ENCODE measurements at regions not wholly inside any gene's neighbourhood (a gene's known extent, or its start where the extent isn't known, plus 50 kb on each side); places are given as distances from the start of the nearest gene placed in this dataset.

DNA sequence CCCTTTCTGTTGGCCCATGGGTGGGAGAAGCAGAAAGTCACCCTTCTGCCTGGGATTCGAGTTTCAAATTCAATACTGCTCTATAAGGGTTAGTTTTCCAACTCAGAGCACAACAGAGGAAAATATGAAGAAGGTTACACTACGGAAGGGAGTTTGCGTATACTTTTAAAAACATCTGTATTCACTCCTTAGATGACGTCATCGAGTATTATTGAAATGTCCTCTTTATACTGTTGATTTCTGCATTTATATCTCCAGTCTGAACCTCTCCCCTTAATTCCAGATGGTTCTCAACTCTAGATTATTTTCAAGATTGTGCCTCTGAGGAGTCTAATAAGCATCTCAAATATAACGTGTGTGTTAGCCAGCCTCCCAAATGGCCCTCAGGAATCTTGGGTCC is 249.1 kb downstream of the MAP2K4 start:
- no peaks in the 10 kb centered on the region for H3K27me3 ChIP-seq (ENCODE audit: control insufficient read depth, insufficient read depth, low read length)
- TF ChIP-seq, protein P1, sequence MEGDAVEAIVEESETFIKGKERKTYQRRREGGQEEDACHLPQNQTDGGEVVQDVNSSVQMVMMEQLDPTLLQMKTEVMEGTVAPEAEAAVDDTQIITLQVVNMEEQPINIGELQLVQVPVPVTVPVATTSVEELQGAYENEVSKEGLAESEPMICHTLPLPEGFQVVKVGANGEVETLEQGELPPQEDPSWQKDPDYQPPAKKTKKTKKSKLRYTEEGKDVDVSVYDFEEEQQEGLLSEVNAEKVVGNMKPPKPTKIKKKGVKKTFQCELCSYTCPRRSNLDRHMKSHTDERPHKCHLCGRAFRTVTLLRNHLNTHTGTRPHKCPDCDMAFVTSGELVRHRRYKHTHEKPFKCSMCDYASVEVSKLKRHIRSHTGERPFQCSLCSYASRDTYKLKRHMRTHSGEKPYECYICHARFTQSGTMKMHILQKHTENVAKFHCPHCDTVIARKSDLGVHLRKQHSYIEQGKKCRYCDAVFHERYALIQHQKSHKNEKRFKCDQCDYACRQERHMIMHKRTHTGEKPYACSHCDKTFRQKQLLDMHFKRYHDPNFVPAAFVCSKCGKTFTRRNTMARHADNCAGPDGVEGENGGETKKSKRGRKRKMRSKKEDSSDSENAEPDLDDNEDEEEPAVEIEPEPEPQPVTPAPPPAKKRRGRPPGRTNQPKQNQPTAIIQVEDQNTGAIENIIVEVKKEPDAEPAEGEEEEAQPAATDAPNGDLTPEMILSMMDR (IDR thresholded peaks at IDR 0.05; ENCODE audit: insufficient read depth, low read length, severe bottlenecking), result no peak
- DNase-seq (ENCODE audit: low read depth) (no peak), FAIRE-seq (no peak)
- no peaks in the 10 kb centered on the region for H3K36me3 ChIP-seq (ENCODE audit: control insufficient read depth, insufficient read depth, low read length)
- H3K4me3 ChIP-seq (ENCODE audit: low read depth, low read length), result no peak overlapping the region

DNA sequence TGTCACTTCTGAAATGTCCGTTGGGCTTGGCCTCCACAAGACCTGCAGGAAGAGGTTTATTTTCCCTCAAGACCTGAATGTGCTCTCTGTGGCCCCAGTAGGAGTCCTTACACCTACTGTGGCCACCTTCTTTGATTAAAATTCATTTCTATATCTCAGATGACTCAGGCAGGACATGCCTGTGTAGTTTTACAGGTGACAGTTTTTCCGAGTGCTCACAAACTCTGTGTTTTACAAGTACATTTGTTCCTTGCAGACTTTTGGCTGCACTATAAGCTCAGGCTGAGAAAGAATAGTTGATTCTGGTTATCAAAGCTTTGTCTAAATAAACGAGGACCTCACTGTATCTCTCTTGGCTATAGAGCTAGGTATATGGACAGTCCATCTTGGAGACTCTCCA is 257.1 kb downstream of the MAP2K4 start:
- DNase-seq (ENCODE audit: low read depth) (no peak), FAIRE-seq (no peak)
- Histone ChIP-seq H3K36me3 (ENCODE audit: control insufficient read depth, insufficient read depth, low read length) (no peaks in the 10 kb centered on the region), H3K27me3 (ENCODE audit: control insufficient read depth, insufficient read depth, low read length) (no peaks in the 10 kb centered on the region), H3K4me3 (ENCODE audit: low read depth, low read length) (no peak overlapping the region)
- TF ChIP-seq, protein P1 (IDR thresholded peaks at IDR 0.05; ENCODE audit: insufficient read depth, low read length, severe bottlenecking), result no peak

DNA sequence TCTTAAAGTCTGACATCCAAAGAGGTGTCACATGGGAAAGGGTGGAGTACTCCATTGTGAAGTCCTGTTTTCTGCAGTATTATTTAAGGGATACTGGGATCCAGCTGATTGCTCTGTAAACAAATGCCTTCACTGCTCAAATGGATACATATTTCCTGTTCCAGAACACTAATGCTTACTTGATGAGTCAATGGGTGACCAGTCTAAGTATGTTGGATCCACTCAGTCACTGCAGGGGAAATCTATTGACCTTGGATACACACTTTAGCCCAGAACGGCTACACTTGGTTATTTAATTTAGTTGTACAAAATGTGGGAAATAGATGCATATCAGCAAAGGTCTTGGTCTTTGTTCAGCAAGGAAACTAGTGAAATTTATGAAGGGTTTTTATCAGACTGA is 261.4 kb downstream of the MAP2K4 start:
- DNase-seq (ENCODE audit: low read depth) (peak; percentile 36), FAIRE-seq (no peak)
- Histone ChIP-seq H3K27me3 (ENCODE audit: control insufficient read depth, insufficient read depth, low read length) (no peaks in the 10 kb centered on the region), H3K36me3 (ENCODE audit: control insufficient read depth, insufficient read depth, low read length) (no peaks in the 10 kb centered on the region), H3K4me3 (ENCODE audit: low read depth, low read length) (no peak overlapping the region)
- TF ChIP-seq, protein P1 (IDR thresholded peaks at IDR 0.05; ENCODE audit: insufficient read depth, low read length, severe bottlenecking), result no peak

DNA sequence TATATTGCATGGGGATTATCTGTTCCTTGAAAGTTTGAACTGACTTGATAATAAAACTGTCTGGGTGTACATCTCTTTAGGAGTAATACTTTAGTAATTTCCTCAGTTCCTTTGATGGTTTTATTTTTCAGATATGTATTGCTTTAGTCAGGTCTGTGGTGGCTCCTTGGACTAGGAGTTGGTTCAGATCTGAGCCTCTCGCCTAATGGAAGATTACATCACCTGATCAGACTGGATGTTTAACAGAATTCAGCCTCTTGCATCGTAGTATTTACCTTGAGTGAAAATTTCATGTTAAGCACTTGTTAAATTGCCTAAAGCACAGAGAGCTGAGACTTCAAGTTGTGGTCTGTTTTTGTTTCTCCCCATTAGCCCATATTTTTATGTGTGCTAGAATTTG is 267.3 kb downstream of the MAP2K4 start:
- TF ChIP-seq, protein P1 (IDR thresholded peaks at IDR 0.05; ENCODE audit: insufficient read depth, low read length, severe bottlenecking), result no peak
- H3K4me3 ChIP-seq (ENCODE audit: low read depth, low read length), result no peak overlapping the region
- DNase-seq (ENCODE audit: low read depth), result peak; percentile 13
- no peak for FAIRE-seq
- no peaks in the 10 kb centered on the region for H3K27me3 ChIP-seq (ENCODE audit: control insufficient read depth, insufficient read depth, low read length)
- H3K36me3 ChIP-seq (ENCODE audit: control insufficient read depth, insufficient read depth, low read length), result no peaks in the 10 kb centered on the region

DNA sequence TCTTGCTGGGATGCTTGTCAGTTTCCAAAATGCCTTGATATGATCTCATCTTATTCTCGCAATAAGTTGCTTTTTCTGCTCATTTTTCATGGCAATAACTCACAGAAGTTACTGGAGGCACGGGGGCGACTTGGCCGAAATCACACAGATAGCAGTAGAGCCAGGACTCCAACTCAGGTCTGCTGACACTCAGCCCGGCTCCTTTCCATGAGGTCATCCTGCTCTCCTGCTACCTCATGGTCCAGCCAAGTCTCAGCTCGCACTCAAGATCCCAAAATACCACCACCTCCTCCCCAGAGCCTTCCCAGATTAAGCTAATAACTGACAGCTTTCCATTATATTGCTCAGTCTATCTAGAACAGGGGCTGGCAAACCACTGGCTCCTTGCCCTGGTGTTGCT is 269.5 kb downstream of the MAP2K4 start:
- TF ChIP-seq, protein P1 (IDR thresholded peaks at IDR 0.05; ENCODE audit: insufficient read depth, low read length, severe bottlenecking), result no peak
- Histone ChIP-seq H3K36me3 (ENCODE audit: control insufficient read depth, insufficient read depth, low read length) (no peaks in the 10 kb centered on the region), H3K4me3 (ENCODE audit: low read depth, low read length) (no peak overlapping the region), H3K27me3 (ENCODE audit: control insufficient read depth, insufficient read depth, low read length) (no peaks in the 10 kb centered on the region)
- DNase-seq (ENCODE audit: low read depth), result no peak
- no peak for FAIRE-seq

DNA sequence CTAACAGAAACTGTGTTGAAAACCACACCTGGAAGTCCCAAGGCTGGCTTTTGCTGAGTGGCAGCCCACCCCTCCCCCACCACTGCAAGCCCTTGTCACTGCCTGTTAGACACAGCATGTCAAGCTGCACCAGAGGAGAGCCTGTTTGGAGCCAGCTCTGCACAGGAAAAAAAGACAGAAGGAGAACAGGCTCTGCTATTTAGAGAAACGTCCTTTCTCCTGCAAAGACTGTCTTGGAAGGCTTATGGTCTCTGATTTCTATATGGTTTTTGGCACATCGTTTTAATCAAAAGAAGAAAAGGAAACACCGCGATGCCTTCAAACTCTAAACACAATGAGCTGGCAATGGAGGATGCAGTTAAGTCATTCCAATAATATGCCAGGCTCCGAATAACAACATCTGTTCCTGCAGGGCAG is 275.5 kb downstream of the MAP2K4 start:
- no peak overlapping the region for H3K4me3 ChIP-seq (ENCODE audit: low read depth, low read length)
- H3K27me3 ChIP-seq (ENCODE audit: control insufficient read depth, insufficient read depth, low read length), result no peaks in the 10 kb centered on the region
- no peaks in the 10 kb centered on the region for H3K36me3 ChIP-seq (ENCODE audit: control insufficient read depth, insufficient read depth, low read length)
- TF ChIP-seq, protein P1 (IDR thresholded peaks at IDR 0.05; ENCODE audit: insufficient read depth, low read length, severe bottlenecking), result no peak
- DNase-seq (ENCODE audit: low read depth) (no peak), FAIRE-seq (no peak)
